ENCODE measurements at regions not wholly inside any gene's neighbourhood (a gene's known extent, or its start where the extent isn't known, plus 50 kb on each side); places are given as distances from the start of the nearest gene placed in this dataset.

DNA sequence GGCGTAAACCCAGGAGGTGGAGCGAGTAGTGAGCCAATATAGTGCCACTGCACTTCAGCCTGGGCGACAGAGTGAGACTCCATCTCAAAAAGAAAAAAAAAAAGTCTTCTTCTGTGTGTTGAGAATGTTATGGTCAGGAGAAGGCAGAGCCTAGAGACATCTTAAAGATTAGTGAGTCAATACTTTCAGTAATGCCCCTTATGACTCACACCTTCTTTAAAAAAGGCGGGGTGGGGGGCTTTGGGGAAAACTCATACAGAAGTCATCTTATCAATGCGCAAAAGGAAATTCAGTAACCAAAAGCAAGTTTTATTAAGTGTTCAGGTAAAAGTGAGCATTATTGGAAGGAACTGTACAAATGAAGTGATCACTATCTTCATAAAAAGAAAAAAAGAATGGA is 1369.8 kb upstream of the LRRTM3 start:
- Histone ChIP-seq H3F3A (ENCODE audit: insufficient read depth, low read length) (no peaks in the 10 kb centered on the region), H3K27me3 (ENCODE audit: insufficient read depth, low read length) (no peaks in the 10 kb centered on the region), H3K4me3 (ENCODE audit: low read depth, low read length, poor library complexity, severe bottlenecking) (no peak overlapping the region), H3K79me2 (ENCODE audit: insufficient read depth, low read length) (no peaks in the 10 kb centered on the region), H3K4me1 (ENCODE audit: insufficient read depth, low read length, severe bottlenecking) (no peaks in the 10 kb centered on the region), H2AFZ (ENCODE audit: low read length) (no peak overlapping the region), H3K27ac (ENCODE audit: low read depth, low read length, poor library complexity, severe bottlenecking) (no peak overlapping the region), H4K20me1 (ENCODE audit: insufficient read depth, low read length) (no peaks in the 10 kb centered on the region), H3K9me2 (ENCODE audit: low read depth, low read length) (no peaks in the 10 kb centered on the region), H3K4me2 (ENCODE audit: low read length) (no peak overlapping the region), H3K9me3 (ENCODE audit: low read length) (no peaks in the 10 kb centered on the region), H3K36me3 (ENCODE audit: insufficient read depth, low read length) (no peaks in the 10 kb centered on the region), H3K9ac (ENCODE audit: low read length) (no peak overlapping the region)
- TF ChIP-seq, protein P1, sequence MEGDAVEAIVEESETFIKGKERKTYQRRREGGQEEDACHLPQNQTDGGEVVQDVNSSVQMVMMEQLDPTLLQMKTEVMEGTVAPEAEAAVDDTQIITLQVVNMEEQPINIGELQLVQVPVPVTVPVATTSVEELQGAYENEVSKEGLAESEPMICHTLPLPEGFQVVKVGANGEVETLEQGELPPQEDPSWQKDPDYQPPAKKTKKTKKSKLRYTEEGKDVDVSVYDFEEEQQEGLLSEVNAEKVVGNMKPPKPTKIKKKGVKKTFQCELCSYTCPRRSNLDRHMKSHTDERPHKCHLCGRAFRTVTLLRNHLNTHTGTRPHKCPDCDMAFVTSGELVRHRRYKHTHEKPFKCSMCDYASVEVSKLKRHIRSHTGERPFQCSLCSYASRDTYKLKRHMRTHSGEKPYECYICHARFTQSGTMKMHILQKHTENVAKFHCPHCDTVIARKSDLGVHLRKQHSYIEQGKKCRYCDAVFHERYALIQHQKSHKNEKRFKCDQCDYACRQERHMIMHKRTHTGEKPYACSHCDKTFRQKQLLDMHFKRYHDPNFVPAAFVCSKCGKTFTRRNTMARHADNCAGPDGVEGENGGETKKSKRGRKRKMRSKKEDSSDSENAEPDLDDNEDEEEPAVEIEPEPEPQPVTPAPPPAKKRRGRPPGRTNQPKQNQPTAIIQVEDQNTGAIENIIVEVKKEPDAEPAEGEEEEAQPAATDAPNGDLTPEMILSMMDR (IDR thresholded peaks at IDR 0.05; ENCODE audit: low read length), result no peak
- TF ChIP-seq EZH2 (IDR thresholded peaks at IDR 0.05; ENCODE audit: borderline replicate concordance, low read length), result no peak

DNA sequence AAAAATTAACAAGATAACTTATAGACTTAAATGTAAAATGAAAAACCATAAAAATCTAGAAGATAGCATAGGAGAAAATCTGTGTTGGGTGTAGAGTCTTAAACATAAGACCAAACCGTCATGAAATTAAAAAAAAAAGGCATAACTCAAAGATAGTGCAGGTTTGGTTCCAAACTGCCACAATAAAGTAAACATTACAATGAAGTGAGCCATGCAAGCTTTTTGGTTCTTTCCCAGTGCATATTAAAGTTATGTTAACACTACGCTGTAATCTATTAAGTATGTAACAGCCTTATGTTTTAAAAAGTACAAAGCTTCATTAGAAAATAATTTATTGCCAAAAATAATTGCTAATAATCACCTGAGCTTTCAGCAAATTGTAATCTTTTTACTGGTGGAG is 1366.5 kb upstream of the LRRTM3 start:
- TF ChIP-seq, protein P1 (IDR thresholded peaks at IDR 0.05; ENCODE audit: low read length), result no peak
- no peak for TF ChIP-seq EZH2 (IDR thresholded peaks at IDR 0.05; ENCODE audit: borderline replicate concordance, low read length)
- no peaks in the 10 kb centered on the region for H3K27me3 ChIP-seq (ENCODE audit: insufficient read depth, low read length)
- no peak overlapping the region for H3K4me2 ChIP-seq (ENCODE audit: low read length)
- H3K4me1 ChIP-seq (ENCODE audit: insufficient read depth, low read length, severe bottlenecking), result no peaks in the 10 kb centered on the region
- no peaks in the 10 kb centered on the region for H3F3A ChIP-seq (ENCODE audit: insufficient read depth, low read length)
- H2AFZ ChIP-seq (ENCODE audit: low read length), result no peak overlapping the region
- no peak overlapping the region for H3K9ac ChIP-seq (ENCODE audit: low read length)
- no peaks in the 10 kb centered on the region for H3K9me3 ChIP-seq (ENCODE audit: low read length)
- H3K36me3 ChIP-seq (ENCODE audit: insufficient read depth, low read length), result no peaks in the 10 kb centered on the region
- H3K79me2 ChIP-seq (ENCODE audit: insufficient read depth, low read length), result no peaks in the 10 kb centered on the region
- no peak overlapping the region for H3K4me3 ChIP-seq (ENCODE audit: low read depth, low read length, poor library complexity, severe bottlenecking)
- no peaks in the 10 kb centered on the region for H4K20me1 ChIP-seq (ENCODE audit: insufficient read depth, low read length)
- no peak overlapping the region for H3K27ac ChIP-seq (ENCODE audit: low read depth, low read length, poor library complexity, severe bottlenecking)
- H3K9me2 ChIP-seq (ENCODE audit: low read depth, low read length), result no peaks in the 10 kb centered on the region

DNA sequence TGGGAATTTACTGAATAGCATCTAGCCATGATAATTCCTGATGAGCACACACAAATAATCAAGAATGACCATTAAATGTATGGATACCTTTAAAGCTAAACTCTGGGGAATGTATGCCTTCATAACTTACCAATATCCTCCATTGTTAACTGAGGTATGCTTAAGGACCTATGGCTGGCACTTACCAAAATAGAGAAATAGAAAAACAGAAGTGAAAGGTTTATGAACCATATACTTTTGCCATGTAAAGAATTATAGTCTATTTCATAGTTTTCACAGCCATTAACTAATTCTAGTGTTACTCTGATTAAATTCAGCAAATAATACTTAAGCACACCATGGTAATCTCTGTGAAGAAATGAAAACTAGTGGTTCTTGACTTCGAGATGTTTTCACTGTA is 1360.6 kb upstream of the LRRTM3 start:
- H3K4me2 ChIP-seq (ENCODE audit: low read length), result no peak overlapping the region
- no peaks in the 10 kb centered on the region for H3K4me1 ChIP-seq (ENCODE audit: insufficient read depth, low read length, severe bottlenecking)
- H3K9me3 ChIP-seq (ENCODE audit: low read length), result no peaks in the 10 kb centered on the region
- no peaks in the 10 kb centered on the region for H4K20me1 ChIP-seq (ENCODE audit: insufficient read depth, low read length)
- no peaks in the 10 kb centered on the region for H3F3A ChIP-seq (ENCODE audit: insufficient read depth, low read length)
- H3K79me2 ChIP-seq (ENCODE audit: insufficient read depth, low read length), result no peaks in the 10 kb centered on the region
- no peaks in the 10 kb centered on the region for H3K9me2 ChIP-seq (ENCODE audit: low read depth, low read length)
- no peak for TF ChIP-seq EZH2 (IDR thresholded peaks at IDR 0.05; ENCODE audit: borderline replicate concordance, low read length)
- TF ChIP-seq, protein P1 (IDR thresholded peaks at IDR 0.05; ENCODE audit: low read length), result no peak
- no peak overlapping the region for H2AFZ ChIP-seq (ENCODE audit: low read length)
- H3K27ac ChIP-seq (ENCODE audit: low read depth, low read length, poor library complexity, severe bottlenecking), result no peak overlapping the region
- H3K36me3 ChIP-seq (ENCODE audit: insufficient read depth, low read length), result no peaks in the 10 kb centered on the region
- H3K27me3 ChIP-seq (ENCODE audit: insufficient read depth, low read length), result no peaks in the 10 kb centered on the region
- H3K4me3 ChIP-seq (ENCODE audit: low read depth, low read length, poor library complexity, severe bottlenecking), result no peak overlapping the region
- no peak overlapping the region for H3K9ac ChIP-seq (ENCODE audit: low read length)
